ENCODE measurements at regions not wholly inside any gene's neighbourhood (a gene's known extent, or its start where the extent isn't known, plus 50 kb on each side); places are given as distances from the start of the nearest gene placed in this dataset.

DNA sequence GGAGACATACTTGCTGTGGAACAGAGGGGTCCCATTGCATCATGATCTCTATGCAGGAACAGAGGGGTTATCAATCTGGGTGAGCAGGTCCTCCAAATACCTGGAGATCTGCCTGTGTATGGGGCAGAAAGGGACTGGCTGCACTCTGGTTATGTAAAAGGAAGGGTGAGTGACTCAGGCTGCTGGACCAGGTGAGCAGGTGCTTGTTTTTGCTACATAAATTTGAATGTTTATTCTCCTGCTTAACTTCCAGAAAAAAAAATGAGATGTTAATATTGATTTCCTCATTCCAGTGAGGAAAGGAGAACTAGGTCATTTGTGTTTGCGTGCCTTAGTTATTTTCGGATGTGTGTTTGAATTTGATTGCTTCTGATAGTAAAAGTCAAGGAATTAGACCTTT lies 225.8 kb upstream of the TRAM1L1 start (continued):
- TF ChIP-seq, protein P1, sequence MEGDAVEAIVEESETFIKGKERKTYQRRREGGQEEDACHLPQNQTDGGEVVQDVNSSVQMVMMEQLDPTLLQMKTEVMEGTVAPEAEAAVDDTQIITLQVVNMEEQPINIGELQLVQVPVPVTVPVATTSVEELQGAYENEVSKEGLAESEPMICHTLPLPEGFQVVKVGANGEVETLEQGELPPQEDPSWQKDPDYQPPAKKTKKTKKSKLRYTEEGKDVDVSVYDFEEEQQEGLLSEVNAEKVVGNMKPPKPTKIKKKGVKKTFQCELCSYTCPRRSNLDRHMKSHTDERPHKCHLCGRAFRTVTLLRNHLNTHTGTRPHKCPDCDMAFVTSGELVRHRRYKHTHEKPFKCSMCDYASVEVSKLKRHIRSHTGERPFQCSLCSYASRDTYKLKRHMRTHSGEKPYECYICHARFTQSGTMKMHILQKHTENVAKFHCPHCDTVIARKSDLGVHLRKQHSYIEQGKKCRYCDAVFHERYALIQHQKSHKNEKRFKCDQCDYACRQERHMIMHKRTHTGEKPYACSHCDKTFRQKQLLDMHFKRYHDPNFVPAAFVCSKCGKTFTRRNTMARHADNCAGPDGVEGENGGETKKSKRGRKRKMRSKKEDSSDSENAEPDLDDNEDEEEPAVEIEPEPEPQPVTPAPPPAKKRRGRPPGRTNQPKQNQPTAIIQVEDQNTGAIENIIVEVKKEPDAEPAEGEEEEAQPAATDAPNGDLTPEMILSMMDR (IDR thresholded peaks at IDR 0.05), result no peak
- no peak for TF ChIP-seq TP53 (CRISPR knock-in tag; IDR thresholded peaks at IDR 0.05)
- TF ChIP-seq, protein P2, sequence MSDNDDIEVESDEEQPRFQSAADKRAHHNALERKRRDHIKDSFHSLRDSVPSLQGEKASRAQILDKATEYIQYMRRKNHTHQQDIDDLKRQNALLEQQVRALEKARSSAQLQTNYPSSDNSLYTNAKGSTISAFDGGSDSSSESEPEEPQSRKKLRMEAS (IDR thresholded peaks at IDR 0.05), result no peak

DNA sequence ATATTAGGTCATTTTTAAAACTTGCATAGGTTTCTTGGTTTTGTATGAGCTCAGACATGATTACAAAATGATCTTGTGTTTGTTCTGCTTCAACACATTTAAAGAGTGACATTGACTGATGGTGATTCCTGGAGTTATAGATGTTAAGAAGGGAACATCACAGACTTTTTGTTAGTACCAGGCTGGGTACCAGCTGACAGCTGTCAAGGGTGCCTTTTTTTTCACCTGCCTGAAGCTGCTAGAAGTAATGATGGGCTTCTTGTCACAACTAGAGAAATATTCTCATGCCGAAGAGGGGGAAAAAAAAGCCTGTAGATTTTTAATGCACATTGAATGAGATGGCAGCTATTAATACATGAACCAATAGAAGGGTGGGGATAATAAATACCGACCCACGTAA lies 226.6 kb upstream of the TRAM1L1 start:
- TF ChIP-seq FOSL2 (IDR thresholded peaks at IDR 0.05) (no peak), FOSL2 (CRISPR knock-in tag; IDR thresholded peaks at IDR 0.05) (no peak), HDAC2 (IDR thresholded peaks at IDR 0.05) (no peak), MYC (IDR thresholded peaks at IDR 0.05; ENCODE audit: borderline replicate concordance, low read length) (no peak), ZC3H11A (IDR thresholded peaks at IDR 0.05) (no peak), NR3C1 (IDR thresholded peaks at IDR 0.05) (no peak), TFCP2L1 (CRISPR knock-in tag; IDR thresholded peaks at IDR 0.05) (no peak), HOXA7 (CRISPR knock-in tag; IDR thresholded peaks at IDR 0.05) (no peak), ZNF302 (CRISPR knock-in tag; IDR thresholded peaks at IDR 0.05) (no peak), EHF (CRISPR knock-in tag; IDR thresholded peaks at IDR 0.05) (no peak), NFE2L2 (conservative IDR thresholded peaks at IDR 0.05; ENCODE audit: low read length) (no peak), RFX5 (IDR thresholded peaks at IDR 0.05) (no peak), GATA3 (IDR thresholded peaks at IDR 0.05; ENCODE audit: borderline replicate concordance) (no peak), JUN (IDR thresholded peaks at IDR 0.05) (no peak), RNF2 (IDR thresholded peaks at IDR 0.05; ENCODE audit: borderline replicate concordance, low read depth) (no peak), MAFK (IDR thresholded peaks at IDR 0.05; ENCODE audit: partially characterized antibody) (no peak), POLR2AphosphoS2 (conservative IDR thresholded peaks at IDR 0.05; ENCODE audit: low read length) (no peak), HOXB13 (CRISPR knock-in tag; IDR thresholded peaks at IDR 0.05; ENCODE audit: low read depth) (no peak), NPAS2 (CRISPR knock-in tag; IDR thresholded peaks at IDR 0.05; ENCODE audit: borderline replicate concordance) (no peak)
- TF ChIP-seq, protein P3, sequence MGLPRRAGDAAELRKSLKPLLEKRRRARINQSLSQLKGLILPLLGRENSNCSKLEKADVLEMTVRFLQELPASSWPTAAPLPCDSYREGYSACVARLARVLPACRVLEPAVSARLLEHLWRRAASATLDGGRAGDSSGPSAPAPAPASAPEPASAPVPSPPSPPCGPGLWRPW (IDR thresholded peaks at IDR 0.05), result no peak

DNA sequence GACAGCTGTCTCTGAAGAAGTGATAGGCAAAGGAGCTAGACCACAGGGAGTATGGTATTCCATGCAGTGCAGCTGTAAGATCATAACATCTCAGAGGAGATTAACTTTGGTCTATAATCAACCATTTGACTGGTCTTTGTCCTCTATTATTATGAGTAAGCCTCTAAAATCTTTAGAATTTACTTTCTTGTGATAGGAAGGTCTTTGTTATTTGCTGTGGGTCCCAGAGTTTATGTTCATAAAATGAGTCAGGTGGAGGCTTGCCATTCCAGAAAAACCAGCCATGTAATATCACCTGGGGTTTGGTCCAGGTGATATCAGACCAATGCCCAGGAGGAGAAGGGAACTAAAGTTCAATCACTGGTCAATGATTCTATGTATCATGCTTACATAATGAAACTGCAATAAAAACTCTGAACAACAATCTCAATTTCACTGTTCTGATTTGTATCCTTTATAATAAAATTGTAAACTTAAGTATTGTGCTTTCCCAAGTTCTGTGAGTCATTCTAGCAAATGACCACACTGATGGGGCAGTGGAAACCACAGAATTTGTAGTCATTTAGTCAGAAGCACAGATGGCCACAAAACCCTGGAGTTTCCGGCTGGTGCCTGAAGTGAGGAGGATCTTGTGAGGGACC lies 239.6 kb upstream of the TRAM1L1 start:
- Histone ChIP-seq H3K9me3 (no peaks in the 10 kb centered on the region), H3K27ac (no peak overlapping the region), H3K4me3 (no peak overlapping the region), H3K4me2 (no peak overlapping the region), H3K4me1 (no peaks in the 10 kb centered on the region)
- WGBS (ENCODE audit: missing lambda C conversion rate), result 54% methylated on average over 1 of the region's 1 CpG
- ATAC-seq (no peak), DNase-seq (ENCODE audit: low read depth in 1 of 2, low spot score in 1 of 2) (no peak), FAIRE-seq (no peak)
- ChIA-PET POLR2A (no interaction called here), CTCF (no interaction called here)
- TF ChIP-seq RNF2 (IDR thresholded peaks at IDR 0.05; ENCODE audit: borderline replicate concordance, low read depth) (no peak), CBX8 (IDR thresholded peaks at IDR 0.05) (no peak), JUNB (IDR thresholded peaks at IDR 0.05) (no peak)

More for the DNA sequence above, 226.6 kb upstream of the TRAM1L1 start:
- H3K4me1 ChIP-seq, result no peaks in the 10 kb centered on the region
- POLR2A ChIA-PET, result no interaction called here
- no peak for ATAC-seq
- DNase-seq (ENCODE audit: low read depth in 1 of 2, low spot score in 1 of 2), result no peak
- no peaks in the 10 kb centered on the region for H3K9me3 ChIP-seq
- CTCF ChIA-PET, result no interaction called here
- no peak overlapping the region for H3K4me2 ChIP-seq
- no peak for FAIRE-seq
- no peak overlapping the region for H3K4me3 ChIP-seq
- no peak overlapping the region for H3K27ac ChIP-seq
- 19% methylated on average over 3 of the region's 3 CpGs for WGBS (ENCODE audit: missing lambda C conversion rate)

Data from A549 (cell line).